K562 (cell line): ENCODE measurements at regions not wholly inside any gene's neighbourhood (a gene's known extent, or its start where the extent isn't known, plus 50 kb on each side); places are given as distances from the start of the nearest gene placed in this dataset.

ENCODE experiments used
- ATAC-seq: fragments of 200-7000 bp; cut with Tn5 transposase; 3 replicates; pipeline ENCODE4 v1.9.1; 2020; ENCODE audit warnings: moderate library complexity
- BruUV-seq: library from RNA; stranded (reverse); fragments of 400-500 nt; replicated peaks from 2 replicates; lab custom pipeline; 2021; lab: Mats Ljungman, UMichigan
- CTCF ChIA-PET: fragments of 300-600 bp; formaldehyde crosslinking; extraction: SDS; loops from one replicate; lab custom pipeline; 2021; ENCODE audit warnings: low intra/inter-chr PET ratio; lab: Yijun Ruan, JAX
- POLR2A ChIA-PET: fragments of 300-600, 350-650 bp; sonication (Branson Sonifier 250); formaldehyde crosslinking; extraction: SDS; loops from one replicate; lab custom pipeline; 2021; ENCODE audit warnings: antibody characterized with exemption, inconsistent platforms; lab: Yijun Ruan, JAX
- DNase-seq, 4 experiments: peaks; one replicate each; pipeline versions ENCODE4 v3.0.0 to v3.0.0-alpha.2; 2011 to 2018; ENCODE audit warnings: low spot score in 3 of 4, mixed read lengths in 3 of 4; ENCODE audit errors: extremely low read depth in 1 of 4
- FAIRE-seq: peaks from 2 replicates; lab custom pipeline; 2011; peaks lifted over from hg19 to GRCh38; lab: Jason Lieb, UNC
- H2AFZ ChIP-seq: 2 replicates; pipeline ENCODE4 v1.6.0; 2011; ENCODE audit warnings: low read depth, low read length, control low read depth, inconsistent platforms
- H3K27ac ChIP-seq: fragments of 200-600 bp; 3 replicates; pipeline ENCODE4 v1.8.0; 2011; ENCODE audit warnings: low read depth, mild to moderate bottlenecking, control low read depth, inconsistent platforms, low read length, moderate library complexity, mixed read lengths; ENCODE audit errors: extremely low read depth
- H3K27me3 ChIP-seq, 2 experiments: fragments of 300-600 bp in 1 of 2; 2 replicates in 1 of 2; 3 replicates in 1 of 2; pipeline versions ENCODE4 v1.6.0 to v1.8.0; 2011; ENCODE audit warnings: inconsistent platforms in 2 of 2, low read length in 2 of 2, mild to moderate bottlenecking in 1 of 2, mixed read lengths in 1 of 2, moderate library complexity in 1 of 2; ENCODE audit not compliant: control insufficient read depth in 2 of 2, insufficient read depth in 2 of 2
- H3K36me3 ChIP-seq: fragments of 300-600 bp; 3 replicates; pipeline ENCODE4 v1.8.0; 2011; ENCODE audit warnings: mild to moderate bottlenecking, low read length, inconsistent platforms; ENCODE audit not compliant: control insufficient read depth, insufficient read depth
- H3K4me1 ChIP-seq, 2 experiments: fragments of 200-600 bp in 1 of 2; replicated peaks in 1 of 2; 2 replicates in 1 of 2; 3 replicates in 1 of 2; pipeline versions ENCODE4 v1.5.1 to v1.8.0; 2011; ENCODE audit warnings: inconsistent platforms in 2 of 2, low read length in 2 of 2, mild to moderate bottlenecking in 1 of 2, mixed read lengths in 1 of 2, moderate library complexity in 1 of 2; ENCODE audit not compliant: control insufficient read depth in 2 of 2, insufficient read depth in 2 of 2
- H3K4me2 ChIP-seq: 2 replicates; pipeline ENCODE4 v1.6.1; 2011; ENCODE audit warnings: low read length, control low read depth, inconsistent platforms, mixed read lengths; ENCODE audit not compliant: insufficient read depth
- H3K4me3 ChIP-seq: fragments of 200-600 bp; sonication (generic), shearing (Covaris generic); 2 replicates; pipeline ENCODE4 v1.5.1; 2016; ENCODE audit warnings: control low read depth, inconsistent platforms
- H3K79me2 ChIP-seq: fragments of 200-600 bp; 3 replicates; pipeline ENCODE4 v1.8.0; 2011; ENCODE audit warnings: low read length, inconsistent platforms; ENCODE audit not compliant: control insufficient read depth, insufficient read depth
- H3K9ac ChIP-seq, 2 experiments: 2 replicates each; pipeline versions ENCODE4 v1.6.0 to v1.6.1; 2011; ENCODE audit warnings: low read depth in 2 of 2, low read length in 2 of 2, control low read depth in 1 of 2, inconsistent platforms in 1 of 2, mild to moderate bottlenecking in 1 of 2, mixed read lengths in 1 of 2; ENCODE audit not compliant: insufficient read depth in 1 of 2
- H3K9me1 ChIP-seq: one replicate; pipeline ENCODE4 v1.6.0; 2011; ENCODE audit warnings: inconsistent platforms, mild to moderate bottlenecking, low read length, moderate library complexity; ENCODE audit not compliant: control insufficient read depth, insufficient read depth
- H3K9me3 ChIP-seq: replicated peaks from 2 replicates; pipeline ENCODE4 v1.5.1; 2011; ENCODE audit warnings: low read depth, low read length, inconsistent platforms; ENCODE audit not compliant: control insufficient read depth, insufficient read depth
- H4K20me1 ChIP-seq: replicated peaks from 2 replicates; pipeline ENCODE4 v1.6.1; 2011; ENCODE audit warnings: low read length, inconsistent platforms, mixed read lengths; ENCODE audit not compliant: control insufficient read depth, insufficient read depth
- ATF4 ChIP-seq: fragments of 450-650 bp; formaldehyde crosslinking; IDR thresholded peaks from 2 replicates; pipeline ENCODE4 v1.4.0; 2022; ENCODE audit warnings: mild to moderate bottlenecking, moderate library complexity
- ELK1 ChIP-seq: sonication (generic); formaldehyde crosslinking; IDR thresholded peaks from 2 replicates; pipeline ENCODE4 v1.8.1; 2022; ENCODE audit warnings: missing genetic modification reagents
- LEF1 ChIP-seq: fragments of 450-650 bp; IDR thresholded peaks from 2 replicates; pipeline ENCODE4 v1.6.1; 2016; ENCODE audit warnings: mild to moderate bottlenecking
- ZNF24 ChIP-seq: fragments of 450-650 bp; IDR thresholded peaks from 2 replicates; pipeline ENCODE4 v1.6.1; 2016
- ZNF318 ChIP-seq, 2 experiments: fragments of 450-650 bp; IDR thresholded peaks; 2 replicates each; pipeline ENCODE4 v1.6.1; 2016; ENCODE audit warnings: mild to moderate bottlenecking in 2 of 2, borderline replicate concordance in 1 of 2, low read depth in 1 of 2, moderate library complexity in 1 of 2
- ZNF780A ChIP-seq: fragments of 250-450 bp; sonication (Bioruptor Pico); IDR thresholded peaks from 2 replicates; pipeline ENCODE4 v1.5.0; 2021; ENCODE audit warnings: mild to moderate bottlenecking
- WGBS: fragments of 100-300 bp; shearing (Covaris generic); methylation state at CpG from one replicate; pipeline ENCODE4 v1.1.6; 2016; ENCODE audit warnings: low coverage, mixed read lengths; ENCODE audit not compliant: insufficient coverage; ENCODE audit errors: missing lambda C conversion rate; 5-methylcytosine and 5-hydroxymethylcytosine counted together
- in situ Hi-C: fragments of 300-500 bp; cut with MboI; formaldehyde crosslinking; loops from 4 replicates; pipeline ENCODE4 v1.15.0; 2018; ENCODE audit warnings: inconsistent platforms, mixed read lengths
- intact Hi-C: fragments of 100-400 bp; cut with micrococcal nuclease; formaldehyde crosslinking; loops from 2 replicates; pipeline ENCODE4 v1.14.2; 2022

GRCh38 chr3:88364926-88365325, 215.2 kb downstream of the C3orf38 start:
- CTCF ChIA-PET: no interaction called here
- Histone ChIP-seq H3K4me1 (no peaks in the 10 kb centered on the region), H4K20me1 (no peaks in the 10 kb centered on the region), H3K27me3 (no peaks in the 10 kb centered on the region), H3K4me3 (no peak overlapping the region), H3K79me2 (no peaks in the 10 kb centered on the region), H3K9ac (no peak overlapping the region), H3K9me1 (no peaks in the 10 kb centered on the region), H3K4me2 (no peak overlapping the region), H3K9me3 (no peaks in the 10 kb centered on the region), H2AFZ (no peak overlapping the region), H3K27ac (no peak overlapping the region), H3K36me3 (no peaks in the 10 kb centered on the region)
- intact Hi-C loops (no loop called here), in situ Hi-C loops (no loop called here)
- BruUV-seq: no TSS peak
- POLR2A ChIA-PET: no interaction called here
- FAIRE-seq: no peak
- DNase-seq: no peak
- 0% methylated on average over 2 of the region's 2 CpGs for WGBS
- no peak for ATAC-seq
- TF ChIP-seq ZNF318 (IDR thresholded peaks at IDR 0.05; ENCODE audit: borderline replicate concordance in 1 of 2, low read depth in 1 of 2) (no peak), LEF1 (no peak), ZNF24 (no peak), ATF4 (CRISPR knock-in tag) (no peak), ELK1 (CRISPR knock-in tag) (no peak), ZNF780A (CRISPR knock-in tag) (no peak)
